ENCODE measurements at regions not wholly inside any gene's neighbourhood (a gene's known extent, or its start where the extent isn't known, plus 50 kb on each side); places are given as distances from the start of the nearest gene placed in this dataset.

- no peak for TF ChIP-seq CTCF (IDR thresholded peaks at IDR 0.05)
- no peak for TF ChIP-seq POLR2A (IDR thresholded peaks at IDR 0.05)
These were observed 69.9 kb upstream of the DDR1 start for GRCh38 chr6:30814146-30815040.
